NCI-H1092 treated with DMSO at 0.1 percent for 48 hours (cell line): ENCODE measurements at regions not wholly inside any gene's neighbourhood (a gene's known extent, or its start where the extent isn't known, plus 50 kb on each side); places are given as distances from the start of the nearest gene placed in this dataset.

Experiments used
- DNase-seq: peaks from one replicate; lab custom pipeline; 2025; lab: John Stamatoyannopoulos, UW

GRCh38 chr3:76349715-76350480, 564.5 kb upstream of the ZNF717 start:
- no peak for DNase-seq

- no peak for DNase-seq
Observed at GRCh38 chr3:76352051-76352450, 566.7 kb upstream of the ZNF717 start.

GRCh38 chr3:76352511-76353284, 567.3 kb upstream of the ZNF717 start:
- no peak for DNase-seq

- no peak for DNase-seq
Observed at GRCh38 chr3:76353683-76354082, 568.3 kb upstream of the ZNF717 start.

GRCh38 chr3:76361010-76361409, 575.7 kb upstream of the ZNF717 start:
- DNase-seq = no peak

GRCh38 chr3:76362643-76363042, 577.3 kb upstream of the ZNF717 start:
- no peak for DNase-seq

GRCh38 chr3:76365275-76365674, 579.9 kb upstream of the ZNF717 start:
- DNase-seq = no peak

GRCh38 chr3:76367281-76367680, 581.9 kb upstream of the ZNF717 start:
- no peak for DNase-seq

GRCh38 chr3:76369170-76369569, 583.8 kb upstream of the ZNF717 start:
- no peak for DNase-seq

GRCh38 chr3:76370749-76371520, 585.6 kb upstream of the ZNF717 start:
- no peak for DNase-seq

- DNase-seq = no peak
Observed at GRCh38 chr3:76372497-76372896, 587.1 kb upstream of the ZNF717 start.

GRCh38 chr3:76377074-76377473, 591.7 kb upstream of the ZNF717 start:
- DNase-seq = no peak

GRCh38 chr3:76378789-76379188, 593.4 kb upstream of the ZNF717 start:
- DNase-seq = no peak

GRCh38 chr3:76383781-76384180, 598.4 kb upstream of the ZNF717 start:
- no peak for DNase-seq

GRCh38 chr3:76387000-76387399, 601.7 kb upstream of the ZNF717 start:
- no peak for DNase-seq

GRCh38 chr3:76400141-76400540, 614.8 kb upstream of the ZNF717 start:
- DNase-seq = no peak

GRCh38 chr3:76402926-76403325, 617.6 kb upstream of the ZNF717 start:
- no peak for DNase-seq

- DNase-seq = no peak
Observed at GRCh38 chr3:76403556-76403955, 618.2 kb upstream of the ZNF717 start.

- no peak for DNase-seq
Observed at GRCh38 chr3:76405196-76405595, 619.8 kb upstream of the ZNF717 start.

GRCh38 chr3:76410762-76411281, 625.5 kb upstream of the ZNF717 start:
- no peak for DNase-seq

GRCh38 chr3:76415384-76415783, 624.5 kb upstream of the ROBO2 start:
- no peak for DNase-seq

GRCh38 chr3:76429581-76430177, 610.2 kb upstream of the ROBO2 start:
- peak; percentile 0 for DNase-seq
